ENCODE measurements at regions not wholly inside any gene's neighbourhood (a gene's known extent, or its start where the extent isn't known, plus 50 kb on each side); places are given as distances from the start of the nearest gene placed in this dataset.

- DNase-seq (no peak), ATAC-seq (ENCODE audit: low FRiP score in 2 of 2) (no peak)
- no peaks in the 10 kb centered on the region for H3K27me3 ChIP-seq
- no peaks in the 10 kb centered on the region for H3K36me3 ChIP-seq
- TF ChIP-seq POLR2AphosphoS5 (IDR thresholded peaks at IDR 0.05): no peak
- no peak for TF ChIP-seq EP300 (IDR thresholded peaks at IDR 0.05)
- TF ChIP-seq CTCF (IDR thresholded peaks at IDR 0.05): no peak
- no peak for TF ChIP-seq POLR2A (IDR thresholded peaks at IDR 0.05)
- H3K4me3 ChIP-seq: no peak overlapping the region
- no peaks in the 10 kb centered on the region for H3K4me1 ChIP-seq
- WGBS, 2 donors: 69 to 84% methylated on average over 5 of the region's 5 CpGs
- no peaks in the 10 kb centered on the region for H3K9me3 ChIP-seq
- no peak overlapping the region for H3K27ac ChIP-seq
These were observed 126.2 kb upstream of the SH3BP4 start for GRCh38 chr2:234825616-234826015.

- Histone ChIP-seq H3K4me1 (no peaks in the 10 kb centered on the region), H3K4me3 (no peak overlapping the region), H3K27me3 (no peaks in the 10 kb centered on the region), H3K9me3 (no peaks in the 10 kb centered on the region), H3K36me3 (no peaks in the 10 kb centered on the region), H3K27ac (no peak overlapping the region)
- TF ChIP-seq EP300 (IDR thresholded peaks at IDR 0.05) (no peak), POLR2AphosphoS5 (IDR thresholded peaks at IDR 0.05) (peak; percentile 6 to 57)
- peak; percentile 73 to 93 for ATAC-seq (ENCODE audit: low FRiP score in 2 of 2)
- 57 to 61% methylated on average over 2 of the region's 2 CpGs for WGBS, 2 donors
- no peak for DNase-seq
These were observed 127.9 kb upstream of the SH3BP4 start for GRCh38 chr2:234823877-234824376.

GRCh38 chr2:234823196-234823876 lies 128.5 kb upstream of the SH3BP4 start:
- no peaks in the 10 kb centered on the region for H3K36me3 ChIP-seq
- peak in 1 of 2 donors; percentile 5 for TF ChIP-seq POLR2AphosphoS5 (IDR thresholded peaks at IDR 0.05)
- no peak for TF ChIP-seq CTCF (IDR thresholded peaks at IDR 0.05)

GRCh38 chr2:234821946-234822475 lies 129.8 kb upstream of the SH3BP4 start:
- WGBS, 2 donors: 88 to 94% methylated on average over 1 of the region's 1 CpG
- DNase-seq (no peak), ATAC-seq (ENCODE audit: low FRiP score in 2 of 2) (no peak)
- H3K9me3 ChIP-seq: no peaks in the 10 kb centered on the region
- no peaks in the 10 kb centered on the region for H3K27me3 ChIP-seq
- H3K4me3 ChIP-seq: no peak overlapping the region
- no peak for TF ChIP-seq CTCF (IDR thresholded peaks at IDR 0.05)
- no peak for TF ChIP-seq POLR2A (IDR thresholded peaks at IDR 0.05)
- TF ChIP-seq POLR2AphosphoS5 (IDR thresholded peaks at IDR 0.05): no peak
- TF ChIP-seq EP300 (IDR thresholded peaks at IDR 0.05): no peak
- no peak overlapping the region for H3K27ac ChIP-seq
- H3K4me1 ChIP-seq: no peaks in the 10 kb centered on the region
- no peaks in the 10 kb centered on the region for H3K36me3 ChIP-seq

More at GRCh38 chr2:234823196-234823876, 128.5 kb upstream of the SH3BP4 start:
- Histone ChIP-seq H3K4me1 (no peaks in the 10 kb centered on the region), H3K4me3 (no peak overlapping the region), H3K27ac (peak overlapping the region in 1 of 4 donors; percentile 32), H3K9me3 (no peaks in the 10 kb centered on the region), H3K27me3 (no peaks in the 10 kb centered on the region)
- ATAC-seq (ENCODE audit: low FRiP score in 2 of 2): peak; percentile 24 to 83
- WGBS, 2 donors: 75 to 76% methylated on average over 7 of the region's 7 CpGs
- DNase-seq: no peak

GRCh38 chr2:234818937-234819336 lies 132.9 kb upstream of the SH3BP4 start:
- ATAC-seq (ENCODE audit: low FRiP score in 2 of 2): no peak
- TF ChIP-seq CTCF (IDR thresholded peaks at IDR 0.05): no peak
- no peak for TF ChIP-seq POLR2AphosphoS5 (IDR thresholded peaks at IDR 0.05)
- TF ChIP-seq EP300 (IDR thresholded peaks at IDR 0.05): no peak
- TF ChIP-seq POLR2A (IDR thresholded peaks at IDR 0.05): no peak
- WGBS, 2 donors: 78 to 96% methylated on average over 3 of the region's 3 CpGs
- no peaks in the 10 kb centered on the region for H3K27me3 ChIP-seq
- no peaks in the 10 kb centered on the region for H3K9me3 ChIP-seq
- H3K36me3 ChIP-seq: no peaks in the 10 kb centered on the region
- H3K4me1 ChIP-seq: no peaks in the 10 kb centered on the region
- no peak overlapping the region for H3K27ac ChIP-seq
- no peak overlapping the region for H3K4me3 ChIP-seq
- no peak for DNase-seq
